NB4 (cell line): ENCODE measurements at regions not wholly inside any gene's neighbourhood (a gene's known extent, or its start where the extent isn't known, plus 50 kb on each side); places are given as distances from the start of the nearest gene placed in this dataset.

Experiments
- DNase-seq: peaks from one replicate; pipeline ENCODE4 v3.0.0; 2010; ENCODE audit warnings: low read depth
- H3K4me3 ChIP-seq: one replicate; pipeline ENCODE4 v1.5.1; 2011; ENCODE audit warnings: mild to moderate bottlenecking, low read depth, low read length, moderate library complexity
- CTCF ChIP-seq: IDR thresholded peaks from one replicate; pipeline ENCODE4 v1.5.1; 2012; ENCODE audit warnings: low read depth, low read length
- MAX ChIP-seq: IDR thresholded peaks from 2 replicates; pipeline ENCODE4 v1.6.1; 2011; ENCODE audit warnings: low read depth, low read length
- MYC ChIP-seq: IDR thresholded peaks from 2 replicates; pipeline ENCODE4 v1.6.1; 2011; ENCODE audit warnings: low read depth, low read length
- POLR2A ChIP-seq: IDR thresholded peaks from 2 replicates; pipeline ENCODE4 v1.6.1; 2011; ENCODE audit warnings: mild to moderate bottlenecking; ENCODE audit not compliant: insufficient read length; ENCODE audit errors: extremely low read depth

GRCh38 chr5:123819386-123819785 is 307.4 kb downstream of the CSNK1G3 start:
- H3K4me3 ChIP-seq: no peak overlapping the region
- TF ChIP-seq MAX (no peak), CTCF (no peak), MYC (no peak), POLR2A (no peak)
- no peak for DNase-seq

- TF ChIP-seq MAX (no peak), CTCF (no peak), MYC (no peak), POLR2A (no peak)
- DNase-seq: no peak
- no peak overlapping the region for H3K4me3 ChIP-seq
These were observed 305.3 kb downstream of the CSNK1G3 start for GRCh38 chr5:123817267-123817666.

- H3K4me3 ChIP-seq: no peak overlapping the region
- no peak for DNase-seq
- no peak for TF ChIP-seq MAX
- no peak for TF ChIP-seq CTCF
- no peak for TF ChIP-seq MYC
- TF ChIP-seq POLR2A: no peak
These were observed 303.0 kb downstream of the CSNK1G3 start for GRCh38 chr5:123814801-123815470.

GRCh38 chr5:123813937-123814624 is 302.1 kb downstream of the CSNK1G3 start:
- TF ChIP-seq MAX (no peak), POLR2A (no peak), MYC (no peak), CTCF (no peak)
- H3K4me3 ChIP-seq: no peak overlapping the region
- peak; percentile 2 for DNase-seq

GRCh38 chr5:123813264-123813663 is 301.3 kb downstream of the CSNK1G3 start:
- no peak for TF ChIP-seq MAX
- TF ChIP-seq POLR2A: no peak
- TF ChIP-seq MYC: no peak
- TF ChIP-seq CTCF: no peak
- H3K4me3 ChIP-seq: no peak overlapping the region

More at GRCh38 chr5:123813264-123813663, 301.3 kb downstream of the CSNK1G3 start:
- DNase-seq: no peak
